ENCODE measurements at regions not wholly inside any gene's neighbourhood (a gene's known extent, or its start where the extent isn't known, plus 50 kb on each side); places are given as distances from the start of the nearest gene placed in this dataset.
A peak's percentile ranks its signal among the peaks of the same experiment; 100 is the strongest.

- TF ChIP-seq CTCF (IDR thresholded peaks at IDR 0.05; ENCODE audit: low read length, missing control alignments), result no peak
- no peak overlapping the region for H3K4me3 ChIP-seq (replicated peaks; ENCODE audit: low read depth, low read length)
- peak; percentile 10 for DNase-seq (ENCODE audit: low read depth)
Measured at GRCh38 chr2:180905002-180905401, 75.4 kb upstream of the UBE2E3 start.

GRCh38 chr2:180901331-180901730 lies 79.1 kb upstream of the UBE2E3 start:
- TF ChIP-seq CTCF (IDR thresholded peaks at IDR 0.05; ENCODE audit: low read length, missing control alignments), result no peak
- DNase-seq (ENCODE audit: low read depth), result no peak
- no peak overlapping the region for H3K4me3 ChIP-seq (replicated peaks; ENCODE audit: low read depth, low read length)

GRCh38 chr2:180893752-180894151 lies 86.7 kb upstream of the UBE2E3 start:
- TF ChIP-seq CTCF (IDR thresholded peaks at IDR 0.05; ENCODE audit: low read length, missing control alignments), result no peak
- DNase-seq (ENCODE audit: low read depth), result no peak
- no peak overlapping the region for H3K4me3 ChIP-seq (replicated peaks; ENCODE audit: low read depth, low read length)

- DNase-seq (ENCODE audit: low read depth), result no peak
- no peak overlapping the region for H3K4me3 ChIP-seq (replicated peaks; ENCODE audit: low read depth, low read length)
- no peak for TF ChIP-seq CTCF (IDR thresholded peaks at IDR 0.05; ENCODE audit: low read length, missing control alignments)
Measured at GRCh38 chr2:180892091-180892490, 88.3 kb upstream of the UBE2E3 start.

- TF ChIP-seq CTCF (IDR thresholded peaks at IDR 0.05; ENCODE audit: low read length, missing control alignments), result no peak
- DNase-seq (ENCODE audit: low read depth), result no peak
- no peak overlapping the region for H3K4me3 ChIP-seq (replicated peaks; ENCODE audit: low read depth, low read length)
Measured at GRCh38 chr2:180891360-180891759, 89.0 kb upstream of the UBE2E3 start.

- H3K4me3 ChIP-seq (replicated peaks; ENCODE audit: low read depth, low read length), result no peak overlapping the region
- peak; percentile 23 for DNase-seq (ENCODE audit: low read depth)
- TF ChIP-seq CTCF (IDR thresholded peaks at IDR 0.05; ENCODE audit: low read length, missing control alignments), result no peak
Measured at GRCh38 chr2:180890781-180891180, 89.6 kb upstream of the UBE2E3 start.

- no peak for TF ChIP-seq CTCF (IDR thresholded peaks at IDR 0.05; ENCODE audit: low read length, missing control alignments)
- no peak for DNase-seq (ENCODE audit: low read depth)
- H3K4me3 ChIP-seq (replicated peaks; ENCODE audit: low read depth, low read length), result no peak overlapping the region
Measured at GRCh38 chr2:180882959-180883358, 97.4 kb upstream of the UBE2E3 start.
